ENCODE measurements at regions not wholly inside any gene's neighbourhood (a gene's known extent, or its start where the extent isn't known, plus 50 kb on each side); places are given as distances from the start of the nearest gene placed in this dataset.

- ChIA-PET CTCF (no interaction called here), POLR2A (no interaction called here)
- TF ChIP-seq ZSCAN18 (CRISPR knock-in tag; IDR thresholded peaks at IDR 0.05) (no peak), CTCF (IDR thresholded peaks at IDR 0.05) (no peak), ESRRA (CRISPR knock-in tag; IDR thresholded peaks at IDR 0.05; ENCODE audit: borderline replicate concordance) (no peak), NFYB (CRISPR knock-in tag; conservative IDR thresholded peaks at IDR 0.05; ENCODE audit: low read depth) (no peak), ARID4B (CRISPR knock-in tag; IDR thresholded peaks at IDR 0.05; ENCODE audit: borderline replicate concordance) (no peak), OVOL2 (CRISPR knock-in tag; IDR thresholded peaks at IDR 0.05; ENCODE audit: borderline replicate concordance) (no peak), ZNF121 (CRISPR knock-in tag; IDR thresholded peaks at IDR 0.05) (no peak), MXD4 (CRISPR knock-in tag; IDR thresholded peaks at IDR 0.05; ENCODE audit: borderline replicate concordance) (no peak), ELF4 (CRISPR knock-in tag; IDR thresholded peaks at IDR 0.05; ENCODE audit: low read depth) (no peak), CDX4 (CRISPR knock-in tag; IDR thresholded peaks at IDR 0.05; ENCODE audit: borderline replicate concordance) (no peak), CREM (CRISPR knock-in tag; IDR thresholded peaks at IDR 0.05) (no peak), RELA (CRISPR knock-in tag; IDR thresholded peaks at IDR 0.05; ENCODE audit: borderline replicate concordance) (no peak)
- TF ChIP-seq, protein P1, sequence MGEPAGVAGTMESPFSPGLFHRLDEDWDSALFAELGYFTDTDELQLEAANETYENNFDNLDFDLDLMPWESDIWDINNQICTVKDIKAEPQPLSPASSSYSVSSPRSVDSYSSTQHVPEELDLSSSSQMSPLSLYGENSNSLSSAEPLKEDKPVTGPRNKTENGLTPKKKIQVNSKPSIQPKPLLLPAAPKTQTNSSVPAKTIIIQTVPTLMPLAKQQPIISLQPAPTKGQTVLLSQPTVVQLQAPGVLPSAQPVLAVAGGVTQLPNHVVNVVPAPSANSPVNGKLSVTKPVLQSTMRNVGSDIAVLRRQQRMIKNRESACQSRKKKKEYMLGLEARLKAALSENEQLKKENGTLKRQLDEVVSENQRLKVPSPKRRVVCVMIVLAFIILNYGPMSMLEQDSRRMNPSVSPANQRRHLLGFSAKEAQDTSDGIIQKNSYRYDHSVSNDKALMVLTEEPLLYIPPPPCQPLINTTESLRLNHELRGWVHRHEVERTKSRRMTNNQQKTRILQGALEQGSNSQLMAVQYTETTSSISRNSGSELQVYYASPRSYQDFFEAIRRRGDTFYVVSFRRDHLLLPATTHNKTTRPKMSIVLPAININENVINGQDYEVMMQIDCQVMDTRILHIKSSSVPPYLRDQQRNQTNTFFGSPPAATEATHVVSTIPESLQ (CRISPR knock-in tag; IDR thresholded peaks at IDR 0.05), result no peak
- TF ChIP-seq, protein P2, sequence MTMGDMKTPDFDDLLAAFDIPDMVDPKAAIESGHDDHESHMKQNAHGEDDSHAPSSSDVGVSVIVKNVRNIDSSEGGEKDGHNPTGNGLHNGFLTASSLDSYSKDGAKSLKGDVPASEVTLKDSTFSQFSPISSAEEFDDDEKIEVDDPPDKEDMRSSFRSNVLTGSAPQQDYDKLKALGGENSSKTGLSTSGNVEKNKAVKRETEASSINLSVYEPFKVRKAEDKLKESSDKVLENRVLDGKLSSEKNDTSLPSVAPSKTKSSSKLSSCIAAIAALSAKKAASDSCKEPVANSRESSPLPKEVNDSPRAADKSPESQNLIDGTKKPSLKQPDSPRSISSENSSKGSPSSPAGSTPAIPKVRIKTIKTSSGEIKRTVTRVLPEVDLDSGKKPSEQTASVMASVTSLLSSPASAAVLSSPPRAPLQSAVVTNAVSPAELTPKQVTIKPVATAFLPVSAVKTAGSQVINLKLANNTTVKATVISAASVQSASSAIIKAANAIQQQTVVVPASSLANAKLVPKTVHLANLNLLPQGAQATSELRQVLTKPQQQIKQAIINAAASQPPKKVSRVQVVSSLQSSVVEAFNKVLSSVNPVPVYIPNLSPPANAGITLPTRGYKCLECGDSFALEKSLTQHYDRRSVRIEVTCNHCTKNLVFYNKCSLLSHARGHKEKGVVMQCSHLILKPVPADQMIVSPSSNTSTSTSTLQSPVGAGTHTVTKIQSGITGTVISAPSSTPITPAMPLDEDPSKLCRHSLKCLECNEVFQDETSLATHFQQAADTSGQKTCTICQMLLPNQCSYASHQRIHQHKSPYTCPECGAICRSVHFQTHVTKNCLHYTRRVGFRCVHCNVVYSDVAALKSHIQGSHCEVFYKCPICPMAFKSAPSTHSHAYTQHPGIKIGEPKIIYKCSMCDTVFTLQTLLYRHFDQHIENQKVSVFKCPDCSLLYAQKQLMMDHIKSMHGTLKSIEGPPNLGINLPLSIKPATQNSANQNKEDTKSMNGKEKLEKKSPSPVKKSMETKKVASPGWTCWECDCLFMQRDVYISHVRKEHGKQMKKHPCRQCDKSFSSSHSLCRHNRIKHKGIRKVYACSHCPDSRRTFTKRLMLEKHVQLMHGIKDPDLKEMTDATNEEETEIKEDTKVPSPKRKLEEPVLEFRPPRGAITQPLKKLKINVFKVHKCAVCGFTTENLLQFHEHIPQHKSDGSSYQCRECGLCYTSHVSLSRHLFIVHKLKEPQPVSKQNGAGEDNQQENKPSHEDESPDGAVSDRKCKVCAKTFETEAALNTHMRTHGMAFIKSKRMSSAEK (CRISPR knock-in tag; IDR thresholded peaks at IDR 0.05; ENCODE audit: borderline replicate concordance), result no peak
- TF ChIP-seq, protein P3, sequence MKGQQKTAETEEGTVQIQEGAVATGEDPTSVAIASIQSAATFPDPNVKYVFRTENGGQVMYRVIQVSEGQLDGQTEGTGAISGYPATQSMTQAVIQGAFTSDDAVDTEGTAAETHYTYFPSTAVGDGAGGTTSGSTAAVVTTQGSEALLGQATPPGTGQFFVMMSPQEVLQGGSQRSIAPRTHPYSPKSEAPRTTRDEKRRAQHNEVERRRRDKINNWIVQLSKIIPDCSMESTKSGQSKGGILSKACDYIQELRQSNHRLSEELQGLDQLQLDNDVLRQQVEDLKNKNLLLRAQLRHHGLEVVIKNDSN (CRISPR knock-in tag; IDR thresholded peaks at IDR 0.05), result no peak
- no peak for DNase-seq (ENCODE audit: low spot score)
- Mint-ChIP-seq H3K27ac (no peak overlapping the region), H3K4me3 (no peak overlapping the region), H3K36me3 (no peaks in the 10 kb centered on the region), H3K27me3 (ENCODE audit: low read depth) (no peaks in the 10 kb centered on the region), H3K4me1 (peaks cover 6% of the 10 kb centered on the region), H3K9me3 (peaks cover 1% of the 10 kb centered on the region; the same call in 1 of the 2 replicates)
- ATAC-seq, result no peak
These were observed 514.9 kb upstream of the ARRDC3 start for GRCh38 chr5:91898019-91898418.
